ENCODE measurements at regions not wholly inside any gene's neighbourhood (a gene's known extent, or its start where the extent isn't known, plus 50 kb on each side); places are given as distances from the start of the nearest gene placed in this dataset.

GRCh38 chr1:228979325-228979699, 244.0 kb downstream of the RHOU start:
- no peak for FAIRE-seq

DNA sequence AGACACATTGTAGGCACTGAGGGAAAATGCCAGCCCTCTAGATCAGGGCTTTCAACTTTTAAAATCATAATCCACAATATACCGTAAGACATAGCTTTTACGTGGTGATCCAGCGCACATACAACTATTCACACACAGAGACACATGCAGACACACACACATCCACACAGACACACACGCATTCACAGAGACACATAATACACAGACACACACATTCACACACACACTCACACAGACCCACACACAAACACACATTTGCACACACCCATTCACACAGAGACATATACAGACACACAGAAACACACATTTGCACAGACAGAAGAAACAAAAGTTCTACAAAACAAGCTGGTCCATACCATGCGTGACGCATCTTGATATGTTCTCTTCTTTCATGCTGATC, 244.5 kb downstream of the RHOU start:
- FAIRE-seq, result no peak

- no peak for FAIRE-seq
These were observed 245.1 kb downstream of the RHOU start for GRCh38 chr1:228980232-228980937.

- FAIRE-seq, result no peak
These were observed 247.4 kb downstream of the RHOU start for GRCh38 chr1:228982637-228983036.

- FAIRE-seq, result no peak
These were observed 248.0 kb downstream of the RHOU start for GRCh38 chr1:228983231-228983660.

DNA sequence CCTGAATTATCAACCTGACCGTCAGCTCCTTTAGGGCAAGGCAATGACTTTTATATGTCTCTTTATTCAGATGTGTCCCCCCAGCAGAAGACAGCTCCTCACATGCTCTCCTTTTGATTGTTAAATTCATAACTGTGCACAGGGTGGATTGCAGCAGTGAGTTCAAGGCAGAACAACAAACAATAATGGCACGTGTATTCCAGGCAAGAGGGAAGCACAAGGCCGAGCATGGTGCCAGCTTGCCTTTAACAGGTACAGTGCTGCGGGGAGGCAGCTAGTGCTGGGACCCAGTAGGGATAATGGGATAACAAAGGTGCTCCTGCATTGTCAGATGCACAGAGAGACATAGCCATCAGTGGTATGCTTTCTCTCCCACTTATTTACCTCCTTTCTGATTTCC, 248.4 kb downstream of the RHOU start:
- no peak for FAIRE-seq

DNA sequence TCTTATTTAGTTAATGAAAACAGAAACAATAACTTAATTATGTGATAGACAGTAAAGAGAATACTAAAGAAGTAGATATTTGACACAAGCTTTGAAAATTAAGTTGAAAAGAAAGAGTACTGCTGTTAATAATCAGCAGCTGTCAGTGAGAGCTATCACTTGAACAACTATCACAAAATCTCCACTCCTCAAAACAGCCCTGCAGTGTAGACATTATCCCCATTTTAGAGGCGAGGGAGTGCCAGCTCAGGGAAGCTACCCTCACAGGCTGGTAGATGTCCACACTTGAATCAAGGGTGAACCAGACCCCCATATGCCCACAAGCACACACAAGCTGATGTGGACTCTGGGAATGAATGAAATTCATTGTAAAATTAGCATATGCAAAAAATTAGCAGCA, 248.8 kb downstream of the RHOU start:
- FAIRE-seq, result no peak

DNA sequence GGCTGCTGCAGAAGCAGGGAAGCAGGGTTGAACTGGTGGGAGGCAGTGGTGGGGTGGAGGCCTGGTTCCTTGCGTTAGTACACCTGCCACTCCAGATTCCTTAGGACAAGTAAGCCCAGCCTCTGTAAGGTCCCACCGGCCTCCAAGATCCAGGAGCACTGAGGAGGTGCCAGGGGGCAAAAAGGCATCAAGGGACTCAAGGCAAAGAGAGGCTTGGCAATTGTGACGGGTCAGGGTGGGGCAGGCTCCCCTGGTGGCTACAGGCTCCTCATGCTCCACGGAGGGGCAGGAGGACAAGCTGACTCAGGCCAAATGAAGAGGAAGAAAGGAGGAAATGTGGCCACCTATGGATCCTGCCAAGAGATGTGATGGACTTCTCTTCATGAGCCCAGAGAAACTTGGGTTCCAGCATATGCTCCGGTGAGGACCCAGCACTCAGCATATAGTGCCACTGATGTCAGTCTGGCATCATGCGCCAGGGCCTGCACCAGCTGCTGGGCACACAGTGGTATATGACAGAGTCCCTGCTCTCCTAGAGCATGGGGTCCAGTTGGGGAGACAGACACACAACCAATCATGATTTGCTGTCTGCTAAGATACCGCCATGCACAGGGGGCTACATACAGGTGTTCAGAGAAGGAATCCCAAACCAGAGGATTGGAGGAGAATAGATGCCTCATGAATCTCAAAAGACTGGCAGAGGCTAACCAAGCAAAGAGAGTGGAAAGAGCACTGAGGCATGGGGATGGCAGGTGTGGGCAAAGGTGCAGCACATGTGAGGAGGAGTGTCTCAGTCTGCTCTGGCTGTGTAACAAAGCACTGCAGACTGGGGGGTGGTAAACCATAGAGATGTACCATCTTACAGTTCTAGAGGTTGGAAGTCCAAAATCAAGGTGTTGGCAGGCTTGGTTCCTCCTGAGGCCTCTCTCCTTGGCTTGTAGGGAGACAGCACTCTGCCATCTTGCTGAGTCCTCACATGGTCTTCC, 249.7 kb downstream of the RHOU start:
- FAIRE-seq, result no peak

GRCh38 chr1:228985661-228986060, 250.4 kb downstream of the RHOU start:
- FAIRE-seq, result no peak

DNA sequence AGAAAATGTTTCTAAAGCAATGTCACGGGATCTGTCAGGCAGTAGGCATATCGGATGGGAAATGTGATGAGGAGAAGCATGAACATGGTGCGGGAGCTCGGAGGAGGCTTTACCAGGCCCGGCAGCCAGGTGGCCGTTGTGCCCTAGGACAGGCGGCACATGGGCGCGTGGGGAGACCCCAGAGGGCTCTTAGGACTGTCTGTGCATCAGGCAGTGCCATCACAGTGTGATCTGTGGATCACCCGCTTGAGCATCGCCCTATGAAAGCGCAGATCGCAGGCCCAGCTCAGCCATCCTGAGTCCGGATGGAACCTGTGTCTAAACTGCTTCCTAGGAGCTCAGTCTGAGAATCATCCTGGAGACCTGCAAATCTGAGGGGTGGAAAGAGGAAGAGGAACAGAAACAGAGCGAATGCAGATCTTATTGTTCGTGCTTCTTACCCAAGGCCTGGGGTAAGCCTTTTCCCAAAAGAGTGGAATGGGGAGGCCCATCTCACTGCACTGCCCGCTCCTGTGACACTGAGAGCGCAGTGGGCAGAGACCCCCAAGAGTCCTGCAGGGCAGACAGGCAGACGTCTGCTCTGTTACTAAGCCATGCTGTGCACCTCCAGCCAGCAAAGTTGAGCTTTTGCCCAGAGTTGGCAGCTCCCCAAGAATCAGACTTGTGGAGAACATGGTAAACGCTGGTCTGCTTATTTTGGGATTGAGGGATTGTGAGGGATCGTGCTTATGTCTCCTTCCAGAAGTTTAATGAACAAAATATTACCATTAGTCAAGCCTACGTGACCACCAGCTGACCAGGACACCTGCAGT, 251.0 kb downstream of the RHOU start:
- FAIRE-seq, result no peak

DNA sequence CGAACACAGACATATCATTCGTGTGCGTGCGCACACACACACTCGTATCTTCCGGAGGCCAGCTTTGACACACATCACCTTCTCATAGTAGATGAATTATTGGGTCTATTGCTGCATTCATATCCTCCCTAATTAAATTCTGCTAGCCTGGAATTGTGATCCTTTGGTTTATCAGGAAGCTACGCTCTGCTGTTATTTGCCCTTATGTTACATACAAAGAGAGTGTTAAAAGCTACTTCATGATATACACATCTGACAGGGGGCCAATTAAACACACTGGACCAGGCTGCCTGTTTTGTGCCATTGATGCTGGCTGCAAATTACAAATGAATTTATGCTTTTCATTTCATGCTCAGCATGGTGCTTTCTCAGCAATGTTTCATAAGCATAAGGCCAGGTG, 252.0 kb downstream of the RHOU start:
- FAIRE-seq, result no peak

- no peak for FAIRE-seq
These were observed 252.6 kb downstream of the RHOU start for GRCh38 chr1:228987736-228988506.

DNA sequence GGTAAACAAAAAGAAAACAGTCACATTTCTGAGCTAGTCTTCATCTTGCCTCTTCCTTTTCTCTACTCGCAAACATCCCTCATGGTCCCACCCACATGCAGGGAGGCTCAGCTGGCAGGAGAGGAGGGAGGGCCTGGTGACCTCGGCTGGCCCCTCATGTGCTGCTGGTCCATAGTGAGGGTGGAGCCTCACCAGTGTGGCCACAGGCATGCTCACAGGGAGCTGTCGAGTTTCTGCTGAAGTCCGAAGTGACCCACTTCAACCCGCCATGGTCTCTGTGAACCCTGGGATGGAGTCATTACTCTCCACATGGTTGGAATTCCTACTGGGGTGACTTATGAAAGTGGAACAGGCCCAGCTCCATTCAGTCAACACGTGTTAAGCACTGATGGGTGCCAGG, 253.4 kb downstream of the RHOU start:
- FAIRE-seq, result no peak

DNA sequence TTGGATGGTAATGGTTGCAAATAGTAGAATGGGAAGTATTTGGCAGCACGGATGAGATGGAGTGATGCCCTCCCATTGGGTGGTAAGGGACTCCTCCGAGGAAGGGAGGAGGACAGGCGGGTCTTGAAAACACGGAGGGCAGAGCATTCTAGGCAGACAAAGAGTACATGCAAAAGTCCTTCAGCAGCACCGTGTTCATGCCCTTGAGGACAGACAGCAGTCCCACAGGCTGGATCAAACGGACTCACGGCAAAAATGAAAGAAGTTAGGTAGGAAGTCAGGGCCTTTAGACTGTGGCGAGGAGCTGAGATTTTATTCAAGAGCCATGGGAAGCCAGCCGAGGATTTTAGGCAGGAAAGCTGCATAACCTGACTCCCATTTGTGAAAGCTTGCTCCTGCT, 253.9 kb downstream of the RHOU start:
- FAIRE-seq, result no peak

DNA sequence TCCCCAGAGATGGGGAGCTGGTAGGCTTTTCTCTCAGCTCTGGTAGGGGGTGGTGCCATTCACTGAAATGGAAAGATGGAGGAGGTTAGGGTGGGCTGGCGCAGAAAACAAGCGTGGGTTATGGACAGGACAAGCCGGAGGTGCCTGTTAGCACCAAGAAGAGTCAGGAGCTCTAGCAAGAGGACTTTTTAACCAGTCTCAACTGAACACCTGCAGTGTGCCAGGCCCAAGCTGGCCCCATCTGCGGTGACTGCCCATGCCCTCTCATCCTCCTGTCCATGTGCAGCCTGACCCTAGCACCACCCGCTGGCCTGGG, 254.4 kb downstream of the RHOU start:
- no peak for FAIRE-seq

GRCh38 chr1:228989992-228990827, 254.9 kb downstream of the RHOU start:
- FAIRE-seq, result no peak

GRCh38 chr1:228990906-228991569, 255.8 kb downstream of the RHOU start:
- no peak for FAIRE-seq

DNA sequence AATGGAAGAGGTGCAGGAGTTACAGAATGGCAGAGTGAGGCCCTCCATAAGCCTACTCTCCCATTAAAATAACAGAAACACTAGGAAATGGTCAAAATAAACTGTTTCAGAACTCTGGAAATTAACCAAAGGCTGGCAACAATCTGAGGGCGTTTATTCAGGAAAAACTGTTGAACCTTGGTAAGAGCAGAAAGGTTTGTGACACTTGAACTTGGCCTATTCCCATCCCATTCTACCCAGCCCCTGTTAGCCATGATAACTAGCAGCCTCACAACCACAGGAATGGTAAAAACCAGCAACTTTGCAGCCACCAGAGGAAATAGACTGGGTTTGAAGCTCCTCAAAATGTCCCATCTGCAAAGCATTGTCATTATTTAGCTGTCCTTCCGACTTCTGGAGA, 256.8 kb downstream of the RHOU start:
- FAIRE-seq, result no peak

DNA sequence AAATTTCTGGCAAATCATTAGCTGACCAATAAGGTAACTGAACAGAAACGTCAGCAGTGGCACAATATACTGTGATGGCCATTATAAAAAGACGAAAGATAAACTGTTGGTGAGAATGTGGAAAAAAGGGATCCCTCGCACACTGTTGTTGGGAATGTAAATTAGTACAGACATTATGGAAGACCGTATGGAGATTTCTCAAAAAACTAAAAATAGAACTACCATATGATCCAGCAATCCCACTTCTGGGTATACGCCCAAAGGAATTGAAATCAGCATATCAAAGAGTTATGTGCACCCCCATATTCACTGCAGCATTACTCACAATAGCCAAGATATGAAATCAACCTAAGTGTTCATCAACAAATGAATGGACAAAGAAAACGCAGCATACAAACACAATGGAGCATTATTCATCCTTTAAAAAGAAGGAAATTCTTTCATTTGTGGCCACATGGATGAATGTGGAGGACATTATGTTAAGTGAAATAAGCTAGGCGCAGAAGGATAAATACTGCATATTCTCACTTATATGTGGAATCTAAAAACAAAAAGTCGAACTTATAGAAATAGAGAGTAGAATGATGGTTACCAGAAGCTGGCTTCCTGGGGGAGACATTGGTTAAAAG, 257.7 kb downstream of the RHOU start:
- FAIRE-seq, result no peak
